T-helper 9 cell (primary cell): ENCODE measurements at regions not wholly inside any gene's neighbourhood (a gene's known extent, or its start where the extent isn't known, plus 50 kb on each side); places are given as distances from the start of the nearest gene placed in this dataset.
"Not testable (repeated sequence)": the region's sequence is repeated elsewhere in the genome, so short reads cannot be mapped to it uniquely, and the experiment has no call there.

Source experiments
- DNase-seq: peaks from one replicate; pipeline ENCODE4 v3.0.0-alpha.2; 2020

- DNase-seq = no peak
Observed at GRCh38 chr4:1572521-1572920, 111.6 kb downstream of the FAM53A start.

DNA sequence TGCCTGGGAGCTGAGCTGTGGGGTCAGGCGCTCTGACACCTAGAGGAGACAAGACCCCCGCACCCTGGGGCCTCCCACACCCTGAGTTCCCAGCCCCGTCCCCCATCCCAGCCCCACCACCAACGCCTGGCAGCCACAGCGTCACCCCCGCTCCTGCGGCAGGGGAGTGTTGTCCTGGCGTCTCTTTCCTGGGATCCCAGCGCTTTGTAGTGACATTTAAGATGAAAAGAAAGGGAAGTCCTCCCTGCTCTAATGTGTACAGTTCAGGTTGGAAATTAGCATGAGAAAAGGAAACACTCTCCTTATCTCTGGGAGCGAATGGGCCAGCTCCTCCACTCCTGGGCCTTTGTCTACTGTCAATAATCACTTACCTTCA lies 112.1 kb downstream of the FAM53A start:
- no peak for DNase-seq

- no peak for DNase-seq
Observed at GRCh38 chr4:1571165-1572009, 112.7 kb downstream of the FAM53A start.

DNA sequence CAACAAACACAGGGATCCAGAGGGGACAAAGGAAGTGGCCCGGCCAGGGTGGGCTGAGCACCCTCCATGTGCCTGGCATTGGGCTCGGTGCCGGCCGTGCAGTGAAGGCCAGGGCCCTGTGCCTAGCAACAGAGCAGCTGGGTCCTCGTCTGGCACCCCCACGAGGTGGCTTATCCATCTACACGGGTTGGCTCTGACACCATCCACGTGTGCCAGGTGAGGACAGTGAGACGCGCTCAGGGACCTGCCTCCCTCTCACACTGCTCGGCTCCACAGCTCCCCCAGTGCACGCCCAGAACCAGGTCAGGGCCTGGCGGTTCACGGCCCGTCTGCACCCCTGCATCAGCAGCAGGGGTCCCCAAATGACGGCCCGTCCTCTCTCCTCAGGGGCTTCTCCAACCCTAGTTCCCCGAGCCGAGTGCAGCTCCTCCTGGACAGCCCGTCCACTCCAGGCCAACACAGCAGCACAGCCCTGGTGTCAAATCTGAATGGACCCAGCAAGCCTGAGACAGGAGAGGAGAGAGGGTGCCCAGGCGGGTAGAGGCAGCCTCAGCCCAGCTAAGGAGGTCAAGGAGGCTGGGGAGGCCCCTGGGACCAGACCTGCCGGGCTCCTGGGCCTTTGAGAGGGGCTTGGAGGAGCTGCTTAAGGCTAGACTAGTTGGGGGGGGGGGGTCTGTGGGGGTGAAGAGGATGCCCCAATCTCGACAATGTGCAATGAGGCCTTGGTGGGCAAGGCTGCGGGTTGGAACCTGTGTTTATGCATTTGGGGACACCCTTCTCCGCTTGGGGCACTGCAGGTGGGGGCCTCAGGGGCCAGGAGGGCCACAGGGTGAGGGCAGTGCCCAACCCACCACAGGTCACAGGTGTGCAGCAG lies 113.6 kb downstream of the FAM53A start:
- no peak for DNase-seq

GRCh38 chr4:1569461-1570151 lies 114.5 kb downstream of the FAM53A start:
- DNase-seq = no peak

- no peak for DNase-seq
Observed at GRCh38 chr4:1568855-1569460, 115.2 kb downstream of the FAM53A start.

DNA sequence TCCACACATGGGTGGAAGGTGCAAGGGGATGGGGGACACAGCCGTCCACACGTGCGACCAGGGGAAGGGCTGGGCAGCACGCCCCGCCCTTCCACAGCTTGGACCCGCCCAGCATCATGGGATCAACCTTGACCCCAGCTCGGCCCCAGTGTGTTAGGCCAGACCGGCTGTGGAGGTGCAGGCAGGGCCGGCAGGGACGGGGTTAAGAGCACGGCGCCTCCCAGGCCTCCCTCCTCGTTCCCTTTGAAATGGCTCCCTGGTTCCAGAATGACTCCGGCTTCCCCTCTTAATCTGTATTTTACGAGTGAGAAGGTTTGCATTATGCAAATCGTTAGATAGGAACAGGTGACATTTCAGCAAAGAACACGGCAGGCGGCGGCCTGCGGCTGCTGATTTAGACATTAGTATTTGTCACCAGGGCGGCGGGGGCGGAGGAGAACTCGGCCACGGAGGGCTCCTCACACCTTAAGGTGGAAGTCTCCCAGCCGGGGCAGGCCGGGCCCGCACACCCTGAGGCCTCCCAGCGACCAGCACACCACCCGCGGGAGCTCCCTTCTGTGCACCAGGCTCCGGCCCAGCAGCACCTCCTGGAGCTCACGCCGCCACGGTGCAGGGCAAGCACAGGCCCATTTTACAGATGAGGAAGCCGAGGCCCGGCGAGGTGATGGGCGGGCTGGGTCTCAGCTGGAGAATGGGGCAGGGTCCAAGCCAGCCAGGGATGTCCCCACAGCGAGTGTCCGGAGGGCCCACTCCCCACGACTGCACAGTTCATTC lies 116.1 kb downstream of the FAM53A start:
- DNase-seq = no peak

GRCh38 chr4:1567519-1567807 lies 116.7 kb downstream of the FAM53A start:
- no peak for DNase-seq

DNA sequence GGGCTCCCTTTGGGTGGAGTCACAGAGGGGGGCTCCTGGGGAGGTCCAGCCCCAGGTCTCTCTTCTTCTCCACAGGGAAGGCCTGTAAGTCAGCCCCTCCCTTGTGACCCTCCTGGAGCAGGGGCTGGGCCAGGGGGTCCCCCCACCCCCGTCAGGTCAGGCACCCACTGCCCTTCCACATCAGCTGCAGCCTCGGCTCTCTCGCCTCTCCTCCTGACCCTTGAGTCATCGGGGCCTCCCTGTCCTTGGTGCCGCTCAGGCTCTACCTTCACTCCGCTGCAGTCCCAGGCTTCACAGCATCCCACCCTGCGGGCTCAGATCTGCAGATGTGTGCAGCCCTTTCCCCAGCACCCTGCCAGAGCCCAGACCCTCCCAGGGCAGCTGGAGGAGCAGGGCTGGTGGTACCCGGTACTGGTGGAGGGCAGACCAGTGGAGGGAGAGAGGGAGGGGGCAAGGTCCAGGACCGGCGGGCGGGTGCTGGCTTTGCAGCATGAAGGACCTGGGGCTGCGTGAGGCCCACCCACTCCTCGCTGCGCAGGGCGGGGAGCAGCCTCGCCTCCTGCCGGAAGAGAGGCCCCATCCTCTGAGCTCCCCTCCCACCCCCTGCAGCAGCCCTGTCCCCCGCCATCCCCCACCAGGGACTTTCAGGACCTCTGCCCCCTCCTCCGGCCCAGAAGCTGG lies 117.1 kb downstream of the FAM53A start:
- no peak for DNase-seq

GRCh38 chr4:1566301-1566837 lies 117.7 kb downstream of the FAM53A start:
- not testable (repeated sequence) for DNase-seq

GRCh38 chr4:1565598-1566295 lies 118.4 kb downstream of the FAM53A start:
- no peak for DNase-seq

DNA sequence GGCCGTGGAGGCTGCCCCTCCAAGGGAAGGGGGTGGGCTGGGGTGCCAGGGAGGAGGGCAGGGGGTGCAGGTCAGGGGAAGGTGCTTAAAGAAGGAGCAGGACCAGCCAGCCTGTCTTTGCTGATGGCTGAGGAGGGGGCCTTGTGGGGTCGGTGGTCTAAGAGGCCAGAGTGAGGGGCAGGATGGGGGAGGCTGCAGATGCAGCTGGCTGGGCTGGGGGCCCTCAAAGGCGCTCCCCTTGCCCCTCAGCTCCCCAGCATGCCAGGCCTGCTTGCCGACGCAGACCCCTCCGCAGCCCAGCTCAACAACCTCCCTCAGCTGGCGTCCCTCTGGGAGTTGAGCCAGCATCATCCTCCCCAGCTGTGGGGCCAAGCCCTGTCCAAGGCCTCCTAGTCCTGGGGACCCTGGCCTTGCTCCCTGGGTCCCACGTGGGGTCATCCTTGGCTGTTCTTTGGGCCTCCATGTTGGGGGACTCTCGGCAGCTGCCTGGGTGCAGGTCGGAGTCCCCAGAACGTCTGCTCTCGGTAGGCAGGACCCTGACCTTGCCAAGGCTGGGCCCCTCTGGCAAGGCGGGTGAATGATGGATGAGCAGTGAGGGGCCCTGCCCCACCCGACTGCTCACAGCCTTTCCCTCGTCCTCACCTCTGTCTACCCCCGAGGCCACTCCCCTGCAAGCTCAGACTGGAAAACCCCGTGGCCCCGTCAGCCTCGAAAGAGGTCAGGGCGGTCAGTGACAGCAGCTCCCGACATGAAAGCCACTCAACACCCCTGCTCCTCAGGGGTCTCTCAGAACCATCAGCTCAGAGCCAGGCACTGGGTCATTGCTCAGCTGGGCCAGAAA lies 119.4 kb downstream of the FAM53A start:
- no peak for DNase-seq

DNA sequence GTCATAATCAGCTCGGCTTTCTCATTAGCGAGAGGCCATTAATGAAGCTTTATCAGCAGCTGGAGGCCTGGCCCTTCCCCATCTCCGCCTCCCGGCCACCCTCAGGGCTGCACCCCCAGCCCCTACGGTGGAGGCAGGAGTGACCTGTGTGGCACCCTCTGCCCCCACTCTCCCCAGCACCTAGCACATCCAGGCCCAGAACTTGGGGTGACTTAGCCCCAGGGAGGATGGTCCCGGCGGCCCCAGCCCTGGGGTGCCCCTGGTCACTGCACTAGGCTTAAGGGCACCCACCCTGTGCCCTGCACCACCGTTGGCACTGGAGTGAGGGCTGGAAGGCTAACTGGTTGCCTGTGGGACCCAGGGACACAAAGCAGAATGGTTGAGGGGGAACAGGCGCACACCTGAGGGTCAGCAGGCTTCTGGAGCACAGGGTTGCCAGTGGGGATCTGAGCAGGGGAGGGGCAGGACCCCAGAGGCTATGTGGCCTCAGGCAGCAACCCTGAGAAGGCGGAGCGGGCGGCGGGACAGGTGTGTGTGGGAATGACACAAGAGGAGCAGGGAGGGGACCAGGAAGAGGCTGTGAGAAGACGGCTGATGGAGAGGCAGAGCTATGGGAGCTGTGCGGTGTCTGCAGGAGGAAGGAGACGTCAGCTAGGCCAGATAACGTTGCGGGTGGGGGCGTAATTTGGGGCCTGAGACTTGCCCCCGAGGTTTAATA lies 120.2 kb downstream of the FAM53A start:
- no peak for DNase-seq

DNA sequence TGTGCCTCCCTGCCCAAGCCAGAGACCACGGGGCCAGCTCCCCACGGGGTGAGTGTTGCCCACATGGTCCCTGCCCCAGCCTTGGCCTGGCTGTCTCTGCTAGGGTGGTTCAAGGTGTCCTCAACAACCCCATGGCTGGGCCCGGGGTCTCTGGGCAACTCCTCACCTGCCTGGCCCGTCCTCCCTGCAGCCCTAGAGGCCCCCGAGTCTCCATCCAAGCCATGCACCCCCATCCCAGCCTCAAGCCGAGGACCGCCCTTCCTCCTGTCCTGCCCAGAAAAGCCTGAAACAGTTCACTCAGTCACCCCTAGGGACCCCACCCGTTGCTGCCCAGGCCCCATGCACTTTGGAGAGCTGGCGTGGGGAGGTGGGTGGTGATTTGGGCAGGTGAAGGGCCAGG lies 120.9 kb downstream of the FAM53A start:
- DNase-seq = no peak

DNA sequence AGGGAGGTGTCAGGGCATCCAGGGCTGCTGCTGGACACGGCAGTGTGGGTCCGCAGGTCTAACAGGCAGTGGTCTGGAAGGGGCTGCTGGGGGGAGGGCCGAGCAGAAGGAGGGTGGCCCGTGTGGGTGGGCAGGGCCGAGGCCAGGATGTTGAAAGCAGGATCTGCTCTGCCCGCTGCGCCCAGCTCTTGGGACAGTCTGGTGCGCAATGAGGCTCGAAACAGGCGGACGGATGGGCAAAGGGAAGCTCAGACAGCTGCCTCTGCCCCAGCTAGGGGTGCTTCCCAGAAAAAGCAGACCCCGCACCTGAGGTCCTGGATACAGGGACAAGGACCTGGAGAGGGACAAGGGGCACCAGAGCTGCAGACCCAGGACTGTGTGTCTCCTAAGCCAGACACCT lies 121.3 kb downstream of the FAM53A start:
- no peak for DNase-seq

DNA sequence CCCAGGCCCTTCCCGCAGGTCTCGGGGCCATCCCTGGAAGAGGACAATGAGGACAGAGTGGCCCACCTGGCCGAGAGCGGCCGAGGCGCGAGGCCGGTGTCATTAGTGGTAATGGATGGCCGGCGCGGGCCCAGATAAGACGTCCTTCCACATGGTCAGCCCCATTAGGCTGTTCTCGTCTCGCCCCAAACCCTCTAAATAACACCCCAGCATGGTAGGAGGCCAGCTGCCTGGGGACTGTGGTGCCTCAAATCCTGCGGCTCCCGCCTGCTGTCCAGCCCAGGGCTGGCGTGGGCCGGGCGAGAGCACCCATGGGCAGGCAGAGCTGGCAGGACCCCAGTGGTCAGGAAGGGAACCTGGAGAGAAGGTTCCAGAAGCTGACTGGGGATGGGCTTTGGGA lies 121.7 kb downstream of the FAM53A start:
- DNase-seq = no peak

DNA sequence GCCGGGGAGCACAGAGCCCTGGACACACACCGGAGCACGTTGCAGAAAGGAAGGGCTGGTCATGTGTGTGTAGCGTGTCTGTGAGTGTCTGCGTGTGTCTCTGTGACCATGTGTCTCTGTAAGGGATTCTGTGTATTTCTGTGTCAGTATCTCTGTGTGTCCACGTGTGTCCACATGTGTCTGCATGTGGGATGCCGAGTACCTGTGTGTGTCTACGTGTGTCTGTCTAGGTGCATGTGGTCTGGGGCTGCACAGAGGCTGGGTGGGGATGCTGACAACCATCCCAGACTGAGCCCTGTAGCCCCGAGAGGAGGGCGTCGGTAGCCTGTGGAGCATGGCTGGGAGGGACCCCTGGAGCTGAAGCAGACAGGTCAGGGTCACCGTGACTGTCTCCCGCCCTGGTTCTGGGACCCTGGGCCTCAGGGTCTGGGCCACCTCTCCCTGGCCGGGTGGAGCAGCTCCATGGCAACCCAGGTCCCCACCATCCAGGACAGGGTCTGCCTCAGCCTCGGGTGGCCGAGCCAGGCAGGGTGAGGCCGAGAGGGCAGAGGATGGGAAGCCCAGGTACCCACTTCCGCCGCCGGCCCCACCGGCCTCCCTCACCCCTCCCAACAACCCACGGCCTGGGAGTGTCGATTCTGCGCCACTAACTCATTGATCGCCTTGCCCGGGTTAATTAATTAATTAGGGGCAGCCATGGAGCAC lies 122.7 kb downstream of the FAM53A start:
- no peak for DNase-seq

DNA sequence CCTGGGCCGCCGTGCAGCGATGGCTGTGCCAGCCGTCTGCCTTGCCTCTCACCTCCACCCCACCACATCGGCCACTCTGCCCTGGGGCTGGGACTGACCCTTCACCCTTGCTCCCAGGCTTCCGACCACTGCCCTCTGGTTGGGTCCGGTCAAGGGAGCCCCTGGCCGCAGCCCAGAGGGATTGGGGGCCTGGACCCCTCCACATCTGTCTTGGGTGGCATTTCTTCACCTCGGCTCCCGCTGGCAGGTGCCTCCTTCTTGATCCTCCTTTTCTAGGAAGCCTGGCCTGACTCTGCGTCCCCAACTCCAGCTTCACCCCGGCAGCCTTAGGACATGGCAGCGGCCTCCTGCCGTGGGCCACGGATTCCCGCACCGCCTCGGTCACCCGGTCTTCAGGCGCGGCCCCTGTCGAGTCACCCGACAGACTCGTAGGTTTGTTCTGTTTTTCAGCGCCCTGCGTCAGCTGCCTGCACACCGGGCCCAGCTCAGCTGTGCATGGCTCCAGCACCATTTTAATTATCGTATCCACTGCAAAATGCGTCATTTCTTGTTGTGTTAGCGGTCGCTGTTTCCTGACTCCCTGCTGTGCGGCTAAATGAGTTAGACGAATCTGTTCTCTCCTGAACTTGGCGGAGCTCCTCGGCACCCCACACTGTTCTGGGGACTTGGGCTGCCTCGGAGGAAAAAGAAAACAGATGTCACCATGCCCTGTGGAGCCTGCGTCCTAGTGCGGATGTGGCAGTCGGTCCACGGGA lies 124.0 kb downstream of the FAM53A start:
- DNase-seq = no peak
